ENCODE measurements at regions not wholly inside any gene's neighbourhood (a gene's known extent, or its start where the extent isn't known, plus 50 kb on each side); places are given as distances from the start of the nearest gene placed in this dataset.
"Not testable (repeated sequence)": the region's sequence is repeated elsewhere in the genome, so short reads cannot be mapped to it uniquely, and the experiment has no call there.

DNA sequence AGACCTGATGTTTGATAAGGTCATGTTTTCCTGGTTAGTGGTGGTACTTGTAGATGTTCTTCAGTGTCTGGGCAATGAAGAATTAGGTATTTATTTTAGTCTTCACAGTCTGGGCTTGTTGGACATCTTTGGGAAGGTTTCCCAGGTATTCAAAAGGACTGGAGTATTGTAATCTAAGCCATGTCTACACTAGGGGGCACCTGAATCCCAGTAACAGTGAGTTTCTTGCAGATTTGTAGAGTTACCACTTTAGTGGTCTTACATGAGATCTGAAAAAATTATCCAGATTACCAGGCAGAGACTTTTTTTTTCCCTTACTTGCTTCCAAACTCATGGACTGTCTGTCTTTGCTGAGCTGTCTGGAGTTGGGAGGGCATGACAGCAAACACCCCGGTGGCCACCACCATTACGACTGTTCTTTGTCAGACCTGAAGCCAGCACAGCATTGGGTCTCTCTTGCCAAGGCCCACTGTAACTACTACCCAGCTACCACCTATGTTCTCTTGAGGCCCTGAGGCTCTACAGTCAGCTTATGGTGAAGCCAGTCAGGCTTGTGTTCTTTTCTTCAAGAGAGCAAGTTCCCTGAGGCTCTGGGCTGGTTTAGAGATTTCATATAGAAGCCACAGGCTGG lies 820.7 kb upstream of the FBXO33 start:
- DNase-seq (ENCODE audit: low read depth): no peak
- no peak overlapping the region for H3K4me3 ChIP-seq (ENCODE audit: low read depth, low read length)

DNA sequence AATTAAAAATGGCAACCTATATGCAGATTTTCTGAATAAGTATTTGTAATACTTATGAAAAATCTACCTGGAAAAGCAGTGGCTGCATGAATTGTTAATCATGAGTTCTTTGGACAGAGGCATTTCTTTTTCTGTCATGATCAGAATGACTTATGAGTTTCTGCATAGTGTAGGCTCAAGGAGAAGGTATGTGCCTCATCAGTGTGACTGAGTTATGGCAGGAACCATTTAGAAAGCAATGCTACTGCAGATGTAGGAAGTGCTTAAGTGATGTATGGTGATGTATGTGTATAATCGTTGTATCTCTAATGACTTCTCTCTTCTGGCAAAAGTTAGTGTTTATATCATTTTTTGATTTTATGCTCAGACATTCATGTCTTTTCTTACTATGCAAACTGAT lies 816.4 kb upstream of the FBXO33 start:
- no peak for DNase-seq (ENCODE audit: low read depth)

DNA sequence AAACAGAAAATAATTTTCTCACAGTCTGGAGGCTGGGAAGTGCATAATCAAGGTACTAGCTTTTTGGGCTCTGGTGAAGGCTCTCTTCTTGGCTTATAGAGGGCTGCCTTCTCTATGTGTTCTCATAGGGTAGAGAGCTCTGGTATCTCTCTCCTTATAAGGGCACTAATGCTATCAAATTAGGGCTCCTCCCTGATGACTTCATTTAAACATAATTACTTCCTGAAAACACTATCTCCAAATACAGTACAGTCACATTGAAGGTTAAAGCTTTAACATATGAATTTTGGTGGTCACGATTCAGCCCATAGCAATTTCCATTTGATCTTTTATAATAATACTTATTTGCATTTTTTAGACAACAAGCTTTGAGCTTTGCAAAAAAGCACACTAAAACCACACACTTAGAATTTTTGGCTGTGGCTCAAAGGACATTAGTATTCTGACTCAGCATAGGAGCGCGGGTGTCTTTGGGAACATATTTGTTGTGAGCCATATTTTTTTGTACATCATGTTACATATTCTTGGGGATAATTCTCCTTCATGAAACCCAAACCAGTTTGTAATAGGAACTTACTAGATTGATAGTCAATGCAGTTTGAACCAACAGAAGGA lies 808.1 kb upstream of the FBXO33 start:
- H3K4me3 ChIP-seq (ENCODE audit: low read depth, low read length): no peak overlapping the region

More for the DNA sequence above, 816.4 kb upstream of the FBXO33 start:
- no peak overlapping the region for H3K4me3 ChIP-seq (ENCODE audit: low read depth, low read length)

DNA sequence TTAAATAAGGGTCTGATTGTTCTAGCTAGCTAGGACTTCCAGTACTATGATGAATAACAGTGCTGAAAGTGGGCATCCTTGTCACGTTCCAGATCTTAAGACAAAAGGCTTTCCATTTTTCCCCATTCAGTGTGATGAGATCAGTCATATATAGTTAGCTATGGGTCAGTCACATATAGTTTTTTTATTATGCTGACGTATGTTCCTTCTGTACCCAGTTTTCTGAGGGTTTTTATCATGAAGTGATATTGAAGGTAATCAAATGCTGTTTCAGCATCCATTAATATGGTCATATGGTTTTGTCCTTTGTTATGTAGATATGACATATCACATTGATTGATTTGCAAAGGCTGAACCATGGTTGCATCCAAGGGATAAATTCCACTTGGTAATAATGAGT lies 800.1 kb upstream of the FBXO33 start:
- no peak overlapping the region for H3K4me3 ChIP-seq (ENCODE audit: low read depth, low read length)
- DNase-seq (ENCODE audit: low read depth): no peak

More for the DNA sequence above, 808.1 kb upstream of the FBXO33 start:
- DNase-seq (ENCODE audit: low read depth): no peak

DNA sequence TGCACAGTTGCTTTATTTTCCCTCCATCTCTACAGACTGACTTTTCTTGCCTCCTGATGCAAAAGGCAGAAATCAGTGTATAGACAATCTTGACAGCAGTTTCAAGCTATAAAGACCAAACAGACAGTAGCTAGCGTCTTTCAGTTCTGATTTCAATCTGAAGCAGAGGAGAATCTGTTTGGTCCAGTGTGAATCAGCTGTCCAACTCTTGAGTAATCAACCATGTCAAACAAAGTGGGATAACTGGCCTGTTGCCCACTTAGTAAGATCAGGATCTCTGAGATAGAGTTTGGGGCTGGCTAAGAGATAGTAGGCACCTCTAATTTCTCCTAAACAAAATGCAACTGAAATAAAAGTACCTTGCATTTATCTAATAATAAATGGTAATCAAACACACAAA lies 797.4 kb upstream of the FBXO33 start:
- H3K4me3 ChIP-seq (ENCODE audit: low read depth, low read length): no peak overlapping the region
- no peak for DNase-seq (ENCODE audit: low read depth)

GRCh38 chr14:40222996-40223395 lies 790.8 kb upstream of the FBXO33 start:
- no peak overlapping the region for H3K4me3 ChIP-seq (ENCODE audit: low read depth, low read length)
- no peak for DNase-seq (ENCODE audit: low read depth)

DNA sequence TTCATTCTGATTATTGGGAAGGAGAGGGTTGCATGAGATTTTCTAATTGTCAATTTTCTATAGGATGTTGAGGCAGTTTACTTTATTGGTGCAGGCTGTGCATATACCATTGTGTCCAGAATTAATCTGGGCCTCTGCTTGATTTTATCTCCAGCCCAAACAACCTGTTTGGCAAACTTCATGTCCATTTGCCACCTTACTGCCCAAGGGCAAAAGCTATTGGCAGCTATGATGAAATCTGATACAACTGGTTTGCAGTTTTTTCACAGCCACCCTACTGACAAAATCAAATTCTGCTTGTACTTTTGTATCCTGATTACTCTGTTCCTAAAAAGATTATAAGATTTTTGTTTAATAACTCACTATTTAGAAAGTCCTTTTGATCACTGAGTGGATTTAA lies 789.2 kb upstream of the FBXO33 start:
- DNase-seq (ENCODE audit: low read depth): no peak
- H3K4me3 ChIP-seq (ENCODE audit: low read depth, low read length): no peak overlapping the region

GRCh38 chr14:40219032-40219431 lies 786.8 kb upstream of the FBXO33 start:
- DNase-seq (ENCODE audit: low read depth): no peak
- H3K4me3 ChIP-seq (ENCODE audit: low read depth, low read length): no peak overlapping the region

- DNase-seq (ENCODE audit: low read depth): no peak
- H3K4me3 ChIP-seq (ENCODE audit: low read depth, low read length): no peak overlapping the region
Observed at GRCh38 chr14:40218282-40218941, 786.2 kb upstream of the FBXO33 start.

DNA sequence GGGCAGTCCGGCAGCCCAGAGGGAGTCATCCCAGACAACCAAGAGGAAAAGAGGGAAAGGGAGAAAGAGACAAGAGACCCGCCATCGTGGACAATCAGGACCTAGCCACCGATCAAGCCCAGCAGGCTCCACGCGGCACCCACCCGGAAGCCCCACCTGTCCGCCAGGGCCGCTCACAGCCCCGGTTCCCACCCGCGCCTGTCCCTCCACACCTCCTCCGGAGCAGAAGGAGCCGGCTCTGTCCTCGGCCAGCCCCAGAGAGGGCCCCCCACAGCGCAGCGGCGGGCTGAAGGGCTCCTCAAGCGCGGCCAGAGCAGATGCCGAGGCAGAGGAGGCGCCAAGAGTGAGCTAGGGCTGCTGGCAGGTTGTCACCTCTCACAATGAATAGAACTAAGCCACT lies 784.7 kb upstream of the FBXO33 start:
- no peak overlapping the region for H3K4me3 ChIP-seq (ENCODE audit: low read depth, low read length)
- DNase-seq (ENCODE audit: low read depth): no peak

- H3K4me3 ChIP-seq (ENCODE audit: low read depth, low read length); DNase-seq (ENCODE audit: low read depth): not testable (repeated sequence)
Observed at GRCh38 chr14:40216408-40216807, 784.2 kb upstream of the FBXO33 start.

- no peak overlapping the region for H3K4me3 ChIP-seq (ENCODE audit: low read depth, low read length)
- no peak for DNase-seq (ENCODE audit: low read depth)
Observed at GRCh38 chr14:40213701-40214100, 781.5 kb upstream of the FBXO33 start.

- DNase-seq (ENCODE audit: low read depth): no peak
Observed at GRCh38 chr14:40204441-40205175, 772.4 kb upstream of the FBXO33 start.

GRCh38 chr14:40199101-40199500 lies 766.9 kb upstream of the FBXO33 start:
- H3K4me3 ChIP-seq (ENCODE audit: low read depth, low read length): no peak overlapping the region
- DNase-seq (ENCODE audit: low read depth): no peak

More at GRCh38 chr14:40204441-40205175, 772.4 kb upstream of the FBXO33 start:
- H3K4me3 ChIP-seq (ENCODE audit: low read depth, low read length): no peak overlapping the region

GRCh38 chr14:40197344-40197743 lies 765.1 kb upstream of the FBXO33 start:
- H3K4me3 ChIP-seq (ENCODE audit: low read depth, low read length): no peak overlapping the region
- no peak for DNase-seq (ENCODE audit: low read depth)

- H3K4me3 ChIP-seq (ENCODE audit: low read depth, low read length): no peak overlapping the region
- no peak for DNase-seq (ENCODE audit: low read depth)
Observed at GRCh38 chr14:40188006-40188405, 755.8 kb upstream of the FBXO33 start.

DNA sequence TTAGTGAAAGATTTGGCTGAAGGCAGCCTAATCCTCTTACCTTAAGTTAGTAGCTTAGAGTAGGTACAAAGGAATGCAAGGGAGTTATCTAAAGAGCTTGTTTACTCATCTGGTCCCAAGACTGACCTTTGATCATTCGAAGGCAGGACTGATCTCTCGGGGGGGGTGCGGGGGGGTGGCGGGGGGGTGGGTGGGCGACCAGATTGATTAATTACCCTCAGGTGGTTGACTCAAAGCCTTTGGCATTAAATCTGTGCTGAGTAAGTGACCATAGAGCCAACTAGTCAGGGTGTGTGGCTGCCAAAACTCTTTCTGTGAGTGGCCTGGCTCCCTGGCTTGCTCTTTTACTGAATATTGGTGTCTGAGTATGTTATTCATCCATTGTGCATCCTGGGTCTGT lies 731.9 kb upstream of the FBXO33 start:
- no peak for DNase-seq (ENCODE audit: low read depth)
- H3K4me3 ChIP-seq (ENCODE audit: low read depth, low read length): no peak overlapping the region

DNA sequence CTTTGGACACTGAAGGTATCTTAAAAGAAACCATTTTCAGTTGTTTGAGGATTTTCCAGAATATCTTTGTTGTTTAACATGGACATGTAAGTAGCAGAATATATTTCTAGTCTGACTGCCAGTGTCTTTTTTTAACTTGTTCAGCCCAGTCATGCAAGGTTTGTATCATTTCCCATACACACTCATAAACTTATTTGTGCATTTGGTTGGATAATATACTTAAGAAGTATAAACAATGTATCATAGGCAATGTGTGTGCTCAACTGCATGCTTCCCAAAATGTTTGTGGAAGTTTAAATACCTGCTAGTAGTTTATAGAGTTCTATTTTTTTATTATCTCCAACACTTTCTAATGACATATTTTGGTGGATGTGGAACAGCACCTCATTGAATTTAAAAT lies 707.4 kb upstream of the FBXO33 start:
- no peak overlapping the region for H3K4me3 ChIP-seq (ENCODE audit: low read depth, low read length)
- no peak for DNase-seq (ENCODE audit: low read depth)

GRCh38 chr14:40133463-40133862 lies 701.2 kb upstream of the FBXO33 start:
- no peak for DNase-seq (ENCODE audit: low read depth)
- no peak overlapping the region for H3K4me3 ChIP-seq (ENCODE audit: low read depth, low read length)

- H3K4me3 ChIP-seq (ENCODE audit: low read depth, low read length): no peak overlapping the region
- no peak for DNase-seq (ENCODE audit: low read depth)
Observed at GRCh38 chr14:40129159-40129558, 696.9 kb upstream of the FBXO33 start.
